Upper lobe of left lung (tissue), 6 donors: ENCODE measurements at regions not wholly inside any gene's neighbourhood (a gene's known extent, or its start where the extent isn't known, plus 50 kb on each side); places are given as distances from the start of the nearest gene placed in this dataset.

Experiments
- ATAC-seq, 2 donors: fragments of 200-7000 bp; cut with Tn5 transposase; one replicate each; pipeline ENCODE4 v1.9.1; 2022; ENCODE audit warnings: mild to moderate bottlenecking in 2 of 2, moderate library complexity in 2 of 2; ENCODE audit not compliant: low FRiP score in 2 of 2
- DNase-seq, 2 donors: peaks; one replicate each; pipeline ENCODE4 v3.0.0-alpha.2; 2019 to 2020
- H3K27ac ChIP-seq, 4 donors: fragments of 200-600 bp; sonication (generic); one replicate each; pipeline ENCODE4 v1.5.1; 2016 to 2019
- H3K27me3 ChIP-seq, 4 donors: fragments of 200-600 bp; sonication (generic); one replicate each; pipeline ENCODE4 v1.5.1; 2017 to 2019
- H3K36me3 ChIP-seq, 4 donors: fragments of 200-600 bp; sonication (generic); one replicate each; pipeline ENCODE4 v1.5.1; 2016 to 2019
- H3K4me1 ChIP-seq, 4 donors: fragments of 200-600 bp; sonication (generic); one replicate each; pipeline ENCODE4 v1.5.1; 2018 to 2019
- H3K4me3 ChIP-seq, 4 donors: fragments of 200-600 bp; sonication (generic); one replicate each; pipeline ENCODE4 v1.5.1; 2017 to 2019; ENCODE audit warnings: mild to moderate bottlenecking in 2 of 4, moderate library complexity in 1 of 4
- H3K9me3 ChIP-seq, 4 donors: fragments of 200-600 bp; sonication (generic); one replicate each; pipeline ENCODE4 v1.5.1; 2018 to 2019
- EP300 ChIP-seq, 4 donors: sonication (generic); formaldehyde crosslinking; IDR thresholded peaks; one replicate each; pipeline ENCODE4 v1.5.1; 2017; ENCODE audit warnings: antibody characterized with exemption in 4 of 4, control low read depth in 2 of 4
- POLR2A ChIP-seq, 4 donors: fragments of 450-650 bp; IDR thresholded peaks; one replicate each; pipeline ENCODE4 v1.5.1; 2016 to 2017; ENCODE audit warnings: antibody characterized with exemption in 4 of 4, mild to moderate bottlenecking in 2 of 4
- POLR2AphosphoS5 ChIP-seq, 2 donors: sonication (generic); formaldehyde crosslinking; IDR thresholded peaks; one replicate each; pipeline ENCODE4 v1.5.1; 2017; ENCODE audit warnings: antibody characterized with exemption in 2 of 2
- WGBS, 2 donors: methylation state at CpG; one replicate each; pipeline ENCODE4 v1.1.5; 2017 to 2018; 5-methylcytosine and 5-hydroxymethylcytosine counted together
- TF ChIP-seq, protein P1 (sequence below), 6 experiments: fragments of 450-650 bp in 4 of 6; fragments of 200-600 bp in 2 of 6; sonication (generic) in 2 of 6; IDR thresholded peaks; one replicate each; pipeline ENCODE4 v1.5.1; 2016 to 2019; ENCODE audit warnings: antibody characterized with exemption in 6 of 6
- donor health status: DM: no; HTN: no; CAD: no; lungs with moderate emphysema.
- donor health status: DM: no; HTN: yes; CAD: no; lungs with severe emphysema.

DNA sequence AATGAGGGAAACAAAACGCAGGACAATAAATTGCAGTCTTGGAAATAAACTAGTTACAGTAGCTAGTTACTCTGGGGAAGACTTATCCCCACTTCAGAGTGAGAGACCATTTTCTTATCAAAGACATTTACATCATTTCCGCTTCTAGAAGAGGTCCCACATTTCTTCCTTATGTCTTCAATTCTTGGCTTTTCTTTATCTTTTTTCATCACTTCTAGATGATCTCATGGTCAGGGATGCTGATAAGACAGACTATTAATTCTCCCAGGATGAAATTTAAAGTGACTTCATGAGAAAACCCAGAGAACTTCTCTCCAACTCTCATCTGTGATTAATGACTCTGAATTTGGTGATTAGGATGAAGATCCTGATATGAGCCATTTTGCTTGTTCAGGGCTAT, 229.1 kb downstream of the MTRR start:
- no peaks in the 10 kb centered on the region for H3K27me3 ChIP-seq
- H3K9me3 ChIP-seq = no peaks in the 10 kb centered on the region
- H3K27ac ChIP-seq = no peak overlapping the region
- ATAC-seq = peak in 1 of 2 donors; percentile 72
- TF ChIP-seq POLR2A (IDR thresholded peaks at IDR 0.05) (no peak), POLR2AphosphoS5 (IDR thresholded peaks at IDR 0.05) (no peak), EP300 (IDR thresholded peaks at IDR 0.05) (no peak)
- TF ChIP-seq, protein P1, sequence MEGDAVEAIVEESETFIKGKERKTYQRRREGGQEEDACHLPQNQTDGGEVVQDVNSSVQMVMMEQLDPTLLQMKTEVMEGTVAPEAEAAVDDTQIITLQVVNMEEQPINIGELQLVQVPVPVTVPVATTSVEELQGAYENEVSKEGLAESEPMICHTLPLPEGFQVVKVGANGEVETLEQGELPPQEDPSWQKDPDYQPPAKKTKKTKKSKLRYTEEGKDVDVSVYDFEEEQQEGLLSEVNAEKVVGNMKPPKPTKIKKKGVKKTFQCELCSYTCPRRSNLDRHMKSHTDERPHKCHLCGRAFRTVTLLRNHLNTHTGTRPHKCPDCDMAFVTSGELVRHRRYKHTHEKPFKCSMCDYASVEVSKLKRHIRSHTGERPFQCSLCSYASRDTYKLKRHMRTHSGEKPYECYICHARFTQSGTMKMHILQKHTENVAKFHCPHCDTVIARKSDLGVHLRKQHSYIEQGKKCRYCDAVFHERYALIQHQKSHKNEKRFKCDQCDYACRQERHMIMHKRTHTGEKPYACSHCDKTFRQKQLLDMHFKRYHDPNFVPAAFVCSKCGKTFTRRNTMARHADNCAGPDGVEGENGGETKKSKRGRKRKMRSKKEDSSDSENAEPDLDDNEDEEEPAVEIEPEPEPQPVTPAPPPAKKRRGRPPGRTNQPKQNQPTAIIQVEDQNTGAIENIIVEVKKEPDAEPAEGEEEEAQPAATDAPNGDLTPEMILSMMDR (IDR thresholded peaks at IDR 0.05) = no peak
- H3K4me3 ChIP-seq = no peak overlapping the region
- H3K4me1 ChIP-seq = no peaks in the 10 kb centered on the region
- 69 to 70% methylated on average over 2 of the region's 2 CpGs for WGBS, 2 donors
- H3K36me3 ChIP-seq = no peaks in the 10 kb centered on the region
- DNase-seq = no peak

DNA sequence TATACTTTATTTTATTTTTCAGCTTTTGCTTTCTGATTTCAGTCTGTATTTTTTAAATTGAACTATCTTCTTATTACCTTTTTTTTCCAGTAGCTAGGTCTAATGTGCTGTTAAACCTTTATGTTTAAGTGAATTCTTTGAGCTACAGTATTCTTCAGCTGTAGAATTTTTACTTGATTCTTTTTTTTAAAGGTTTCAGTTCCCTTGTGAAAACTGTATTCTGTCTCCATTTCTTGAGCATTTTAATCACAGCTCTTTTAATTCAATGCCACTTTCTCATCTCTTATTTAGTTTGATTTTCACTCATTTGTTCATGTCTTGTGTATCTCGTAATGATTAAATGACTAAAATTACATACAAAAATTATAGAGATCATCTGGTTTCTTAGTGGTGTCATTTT, 233.8 kb downstream of the MTRR start:
- H3K9me3 ChIP-seq = no peaks in the 10 kb centered on the region
- no peaks in the 10 kb centered on the region for H3K36me3 ChIP-seq
- H3K4me3 ChIP-seq = no peak overlapping the region
- H3K27me3 ChIP-seq = no peaks in the 10 kb centered on the region
- DNase-seq (no peak), ATAC-seq (no peak)
- no peak overlapping the region for H3K27ac ChIP-seq
- H3K4me1 ChIP-seq = no peaks in the 10 kb centered on the region
- no peak for TF ChIP-seq POLR2A (IDR thresholded peaks at IDR 0.05)
- no peak for TF ChIP-seq POLR2AphosphoS5 (IDR thresholded peaks at IDR 0.05)
- no peak for TF ChIP-seq EP300 (IDR thresholded peaks at IDR 0.05)
- TF ChIP-seq, protein P1 (IDR thresholded peaks at IDR 0.05) = no peak
- 68 to 83% methylated on average over 1 of the region's 1 CpG for WGBS, 2 donors

GRCh38 chr5:8114597-8115266, 245.8 kb downstream of the MTRR start:
- H3K4me1 ChIP-seq = no peaks in the 10 kb centered on the region
- no peak overlapping the region for H3K27ac ChIP-seq
- H3K27me3 ChIP-seq = no peaks in the 10 kb centered on the region
- 79 to 80% methylated on average over 3 of the region's 3 CpGs for WGBS, 2 donors
- no peaks in the 10 kb centered on the region for H3K9me3 ChIP-seq
- TF ChIP-seq POLR2A (IDR thresholded peaks at IDR 0.05) = no peak
- TF ChIP-seq POLR2AphosphoS5 (IDR thresholded peaks at IDR 0.05) = no peak
- TF ChIP-seq, protein P1 (IDR thresholded peaks at IDR 0.05) = no peak
- TF ChIP-seq EP300 (IDR thresholded peaks at IDR 0.05) = no peak
- no peak overlapping the region for H3K4me3 ChIP-seq
- H3K36me3 ChIP-seq = no peaks in the 10 kb centered on the region
- no peak for ATAC-seq
- DNase-seq = peak in 1 of 2 donors; percentile 45

GRCh38 chr5:8123559-8123958, 254.6 kb downstream of the MTRR start:
- no peak for ATAC-seq
- DNase-seq = no peak
- 24 to 51% methylated on average over 3 of the region's 3 CpGs for WGBS, 2 donors
- H3K27ac ChIP-seq = no peak overlapping the region
- no peaks in the 10 kb centered on the region for H3K27me3 ChIP-seq
- no peaks in the 10 kb centered on the region for H3K36me3 ChIP-seq
- TF ChIP-seq EP300 (IDR thresholded peaks at IDR 0.05) = no peak
- TF ChIP-seq POLR2A (IDR thresholded peaks at IDR 0.05) = no peak
- no peak for TF ChIP-seq POLR2AphosphoS5 (IDR thresholded peaks at IDR 0.05)
- TF ChIP-seq, protein P1 (IDR thresholded peaks at IDR 0.05) = no peak
- no peaks in the 10 kb centered on the region for H3K9me3 ChIP-seq
- H3K4me1 ChIP-seq = no peaks in the 10 kb centered on the region
- no peak overlapping the region for H3K4me3 ChIP-seq

DNA sequence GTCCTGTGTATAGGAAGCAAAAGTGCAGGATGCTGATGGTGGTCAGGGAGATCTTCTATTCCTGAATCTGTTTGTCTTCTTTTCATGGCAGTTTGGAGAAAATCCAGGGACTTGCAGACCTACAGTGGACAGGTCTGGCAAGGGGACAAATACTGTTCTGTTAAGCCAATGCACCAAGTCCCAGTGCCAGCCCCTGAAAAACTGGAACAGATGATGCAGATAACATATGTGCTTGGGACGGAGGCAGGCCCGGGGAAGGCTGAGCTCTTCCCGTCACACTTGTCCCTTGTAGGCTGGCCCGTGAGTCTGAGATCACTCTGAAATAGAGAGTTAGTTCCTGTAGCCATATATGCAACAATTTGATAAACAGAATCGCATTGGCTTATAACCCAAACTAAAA, 265.7 kb downstream of the MTRR start:
- WGBS, 2 donors = 79 to 87% methylated on average over 5 of the region's 5 CpGs
- ATAC-seq = no peak

More for the DNA sequence above, 265.7 kb downstream of the MTRR start:
- H3K9me3 ChIP-seq = no peaks in the 10 kb centered on the region
- TF ChIP-seq EP300 (IDR thresholded peaks at IDR 0.05) (no peak), POLR2AphosphoS5 (IDR thresholded peaks at IDR 0.05) (no peak), POLR2A (IDR thresholded peaks at IDR 0.05) (no peak)
- TF ChIP-seq, protein P1 (IDR thresholded peaks at IDR 0.05) = no peak
- no peaks in the 10 kb centered on the region for H3K4me1 ChIP-seq
- no peak for DNase-seq
- H3K27ac ChIP-seq = no peak overlapping the region
- no peaks in the 10 kb centered on the region for H3K36me3 ChIP-seq
- H3K4me3 ChIP-seq = no peak overlapping the region
- H3K27me3 ChIP-seq = no peaks in the 10 kb centered on the region
